RWPE2 (cell line): ENCODE measurements at regions not wholly inside any gene's neighbourhood (a gene's known extent, or its start where the extent isn't known, plus 50 kb on each side); places are given as distances from the start of the nearest gene placed in this dataset.

Experiments
- ATAC-seq: fragments of 200-7000 bp; cut with Tn5 transposase; 3 replicates; pipeline ENCODE4 v1.9.1; 2021; ENCODE audit warnings: low read depth
- DNase-seq: peaks from one replicate; pipeline ENCODE4 v3.0.0-alpha.2; 2020; ENCODE audit warnings: low spot score
- H3K27ac ChIP-seq: fragments of 450-650 bp; 2 replicates; pipeline ENCODE4 v1.5.1; 2017; ENCODE audit warnings: mild to moderate bottlenecking; ENCODE audit not compliant: poor library complexity, severe bottlenecking
- H3K27me3 ChIP-seq: fragments of 250-450 bp; sonication (Bioruptor Pico); 2 replicates; pipeline ENCODE4 v1.5.1; 2021; ENCODE audit warnings: mild to moderate bottlenecking, moderate library complexity; ENCODE audit not compliant: insufficient read depth, poor library complexity, severe bottlenecking
- H3K36me3 ChIP-seq: fragments of 250-450 bp; sonication (Bioruptor Pico); 2 replicates; pipeline ENCODE4 v1.5.1; 2020; ENCODE audit warnings: low read depth, mild to moderate bottlenecking, moderate library complexity
- H3K4me1 ChIP-seq: fragments of 250-450 bp; sonication (Bioruptor Pico); 2 replicates; pipeline ENCODE4 v1.5.1; 2021; ENCODE audit warnings: mild to moderate bottlenecking, moderate library complexity; ENCODE audit not compliant: insufficient read depth, poor library complexity, severe bottlenecking
- H3K4me3 ChIP-seq: fragments of 250-450 bp; sonication (Bioruptor Pico); 2 replicates; pipeline ENCODE4 v1.5.1; 2021; ENCODE audit warnings: mild to moderate bottlenecking, moderate library complexity; ENCODE audit not compliant: severe bottlenecking
- H3K9me3 ChIP-seq: fragments of 250-450 bp; sonication (Bioruptor Pico); 2 replicates; pipeline ENCODE4 v1.5.1; 2021; ENCODE audit warnings: mild to moderate bottlenecking, moderate library complexity; ENCODE audit not compliant: severe bottlenecking
- CTCF ChIP-seq: fragments of 450-650 bp; IDR thresholded peaks from one replicate; pipeline ENCODE4 v1.5.1; 2017; ENCODE audit warnings: mild to moderate bottlenecking, moderate library complexity; ENCODE audit not compliant: poor library complexity, severe bottlenecking

GRCh38 chr17:73841431-73842060 is 197.3 kb upstream of the SDK2 start:
- Histone ChIP-seq H3K36me3 (no peaks in the 10 kb centered on the region), H3K27ac (no peak overlapping the region), H3K4me3 (no peak overlapping the region), H3K27me3 (no peaks in the 10 kb centered on the region), H3K4me1 (no peaks in the 10 kb centered on the region), H3K9me3 (no peaks in the 10 kb centered on the region)
- peak; percentile 52; the same call in 1 of the 3 replicates for ATAC-seq
- TF ChIP-seq CTCF = peak; percentile 64
- DNase-seq = no peak

GRCh38 chr17:73847952-73848351 is 203.7 kb upstream of the SDK2 start:
- no peak for TF ChIP-seq CTCF
- DNase-seq (no peak), ATAC-seq (no peak)
- H3K4me3 ChIP-seq = no peak overlapping the region
- H3K27me3 ChIP-seq = no peaks in the 10 kb centered on the region
- H3K27ac ChIP-seq = no peak overlapping the region
- no peaks in the 10 kb centered on the region for H3K4me1 ChIP-seq
- no peaks in the 10 kb centered on the region for H3K36me3 ChIP-seq
- no peaks in the 10 kb centered on the region for H3K9me3 ChIP-seq

GRCh38 chr17:73850426-73850825 is 206.2 kb upstream of the SDK2 start:
- no peak for DNase-seq
- no peak overlapping the region for H3K27ac ChIP-seq
- TF ChIP-seq CTCF = no peak
- no peak for ATAC-seq
- H3K27me3 ChIP-seq = no peaks in the 10 kb centered on the region
- H3K36me3 ChIP-seq = no peaks in the 10 kb centered on the region
- no peaks in the 10 kb centered on the region for H3K9me3 ChIP-seq
- no peak overlapping the region for H3K4me3 ChIP-seq
- no peaks in the 10 kb centered on the region for H3K4me1 ChIP-seq

GRCh38 chr17:73851091-73851490 is 206.8 kb upstream of the SDK2 start:
- no peaks in the 10 kb centered on the region for H3K27me3 ChIP-seq
- DNase-seq = no peak
- no peak overlapping the region for H3K27ac ChIP-seq
- no peaks in the 10 kb centered on the region for H3K4me1 ChIP-seq
- no peak overlapping the region for H3K4me3 ChIP-seq
- no peak for TF ChIP-seq CTCF
- H3K36me3 ChIP-seq = no peaks in the 10 kb centered on the region
- ATAC-seq = no peak
- no peaks in the 10 kb centered on the region for H3K9me3 ChIP-seq

GRCh38 chr17:73851921-73852320 is 207.7 kb upstream of the SDK2 start:
- TF ChIP-seq CTCF = no peak
- H3K27me3 ChIP-seq = no peaks in the 10 kb centered on the region
- DNase-seq = no peak

More at GRCh38 chr17:73851921-73852320, 207.7 kb upstream of the SDK2 start:
- Histone ChIP-seq H3K36me3 (no peaks in the 10 kb centered on the region), H3K27ac (no peak overlapping the region), H3K9me3 (no peaks in the 10 kb centered on the region), H3K4me3 (no peak overlapping the region), H3K4me1 (no peaks in the 10 kb centered on the region)
- no peak for ATAC-seq
